Gastroesophageal sphincter (tissue), 3 donors: ENCODE measurements at regions not wholly inside any gene's neighbourhood (a gene's known extent, or its start where the extent isn't known, plus 50 kb on each side); places are given as distances from the start of the nearest gene placed in this dataset.

Source experiments
- EP300 ChIP-seq: sonication (generic); formaldehyde crosslinking; IDR thresholded peaks from one replicate; pipeline ENCODE4 v1.6.1; 2017; ENCODE audit warnings: antibody characterized with exemption, mild to moderate bottlenecking
- POLR2A ChIP-seq, 2 donors: fragments of 450-650 bp; IDR thresholded peaks; one replicate each; pipeline ENCODE4 v1.6.1; 2017; ENCODE audit warnings: antibody characterized with exemption in 2 of 2, mild to moderate bottlenecking in 2 of 2, moderate library complexity in 1 of 2
- POLR2AphosphoS5 ChIP-seq: sonication (generic); formaldehyde crosslinking; IDR thresholded peaks from one replicate; pipeline ENCODE4 v1.6.1; 2017; ENCODE audit warnings: antibody characterized with exemption
- TF ChIP-seq, protein P1 (sequence below), 4 experiments: fragments of 200-600 bp in 2 of 4; fragments of 450-650 bp in 2 of 4; sonication (generic) in 1 of 4; IDR thresholded peaks; one replicate each; pipeline ENCODE4 v1.5.1; 2017 to 2019; ENCODE audit warnings: antibody characterized with exemption in 4 of 4, mild to moderate bottlenecking in 2 of 4, moderate library complexity in 2 of 4

DNA sequence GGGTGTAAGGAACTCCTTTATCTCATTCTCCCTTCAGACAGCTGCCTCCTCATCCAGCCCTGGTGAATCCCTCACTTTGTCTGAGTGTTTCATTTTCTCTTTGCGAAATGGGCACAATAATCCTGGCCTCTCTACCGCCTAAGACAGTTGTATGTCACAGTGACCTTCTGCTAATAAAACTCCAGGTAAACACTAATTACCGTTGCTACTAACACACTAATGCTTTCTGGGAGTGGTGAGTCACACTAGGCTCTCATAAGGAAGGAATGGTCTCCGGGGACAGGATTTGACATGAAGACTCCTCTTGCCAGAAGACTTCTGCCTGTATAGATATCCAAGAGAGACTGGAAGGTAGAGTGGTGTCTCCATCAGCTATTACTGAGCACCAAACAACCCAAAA is 71.7 kb upstream of the SNRK start:
- TF ChIP-seq, protein P1, sequence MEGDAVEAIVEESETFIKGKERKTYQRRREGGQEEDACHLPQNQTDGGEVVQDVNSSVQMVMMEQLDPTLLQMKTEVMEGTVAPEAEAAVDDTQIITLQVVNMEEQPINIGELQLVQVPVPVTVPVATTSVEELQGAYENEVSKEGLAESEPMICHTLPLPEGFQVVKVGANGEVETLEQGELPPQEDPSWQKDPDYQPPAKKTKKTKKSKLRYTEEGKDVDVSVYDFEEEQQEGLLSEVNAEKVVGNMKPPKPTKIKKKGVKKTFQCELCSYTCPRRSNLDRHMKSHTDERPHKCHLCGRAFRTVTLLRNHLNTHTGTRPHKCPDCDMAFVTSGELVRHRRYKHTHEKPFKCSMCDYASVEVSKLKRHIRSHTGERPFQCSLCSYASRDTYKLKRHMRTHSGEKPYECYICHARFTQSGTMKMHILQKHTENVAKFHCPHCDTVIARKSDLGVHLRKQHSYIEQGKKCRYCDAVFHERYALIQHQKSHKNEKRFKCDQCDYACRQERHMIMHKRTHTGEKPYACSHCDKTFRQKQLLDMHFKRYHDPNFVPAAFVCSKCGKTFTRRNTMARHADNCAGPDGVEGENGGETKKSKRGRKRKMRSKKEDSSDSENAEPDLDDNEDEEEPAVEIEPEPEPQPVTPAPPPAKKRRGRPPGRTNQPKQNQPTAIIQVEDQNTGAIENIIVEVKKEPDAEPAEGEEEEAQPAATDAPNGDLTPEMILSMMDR (IDR thresholded peaks at IDR 0.05): no peak
- TF ChIP-seq POLR2AphosphoS5 (no peak), POLR2A (IDR thresholded peaks at IDR 0.05) (no peak), EP300 (no peak)
